A549 (cell line): ENCODE measurements at regions not wholly inside any gene's neighbourhood (a gene's known extent, or its start where the extent isn't known, plus 50 kb on each side); places are given as distances from the start of the nearest gene placed in this dataset.
A peak's percentile ranks its signal among the peaks of the same experiment; 100 is the strongest.
"Not testable (repeated sequence)": the region's sequence is repeated elsewhere in the genome, so short reads cannot be mapped to it uniquely, and the experiment has no call there.

Source experiments
- ATAC-seq, 2 experiments: fragments of 200-7000 bp in 1 of 2; fragments of >200 bp in 1 of 2; cut with Nextera tagmentation in 1 of 2; cut with Tn5 transposase in 1 of 2; 3 replicates each; pipeline versions ENCODE4 v1.8.0 to v1.9.1; 2018 to 2020; ENCODE audit warnings: mild to moderate bottlenecking in 1 of 2, moderate library complexity in 1 of 2
- CTCF ChIA-PET: fragments of 300-600 bp; sonication (Branson Sonifier 250); formaldehyde crosslinking; extraction: SDS; loops from one replicate; lab custom pipeline; 2021; ENCODE audit warnings: antibody characterized with exemption, inconsistent platforms; lab: Yijun Ruan, JAX
- POLR2A ChIA-PET: fragments of 350-600 bp; formaldehyde crosslinking; extraction: SDS; loops from one replicate; lab custom pipeline; 2021; ENCODE audit warnings: antibody characterized with exemption, inconsistent platforms; lab: Yijun Ruan, JAX
- DNase-seq, 2 experiments: peaks; one replicate each; pipeline versions ENCODE4 v3.0.0 to v3.0.0-alpha.2; 2011 to 2016; ENCODE audit warnings: low read depth in 1 of 2, low spot score in 1 of 2
- FAIRE-seq: peaks from 2 replicates; lab custom pipeline; 2011; peaks lifted over from hg19 to GRCh38; lab: Jason Lieb, UNC
- H3K27ac ChIP-seq, 2 experiments: fragments of >200 bp; sonication (Bioruptor Twin); formaldehyde crosslinking; 3 replicates each; pipeline ENCODE4 v1.5.1; 2016 to 2017
- H3K4me1 ChIP-seq: fragments of >200 bp; sonication (Bioruptor Twin); formaldehyde crosslinking; 3 replicates; pipeline ENCODE4 v1.6.1; 2016
- H3K4me2 ChIP-seq: fragments of >200 bp; sonication (Bioruptor Twin); formaldehyde crosslinking; 3 replicates; pipeline ENCODE4 v1.6.1; 2016
- H3K4me3 ChIP-seq: fragments of >200 bp; sonication (Bioruptor Twin); formaldehyde crosslinking; 3 replicates; pipeline ENCODE4 v1.5.1; 2016
- H3K9me3 ChIP-seq: fragments of >200 bp; sonication (Bioruptor Twin); formaldehyde crosslinking; 3 replicates; pipeline ENCODE4 v1.6.1; 2016
- CHD4 ChIP-seq: fragments of 200-600 bp; sonication (generic); IDR thresholded peaks from 2 replicates; pipeline ENCODE4 v1.6.1; 2016; ENCODE audit warnings: antibody characterized with exemption, mild to moderate bottlenecking, borderline replicate concordance
- EHF ChIP-seq: fragments of 250-450 bp; sonication (Bioruptor Pico); IDR thresholded peaks from 2 replicates; pipeline ENCODE4 v1.5.0; 2020; ENCODE audit warnings: mild to moderate bottlenecking
- EHMT2 ChIP-seq: fragments of 200-600 bp; sonication (generic); IDR thresholded peaks from 2 replicates; pipeline ENCODE4 v1.6.1; 2016; ENCODE audit warnings: antibody characterized with exemption, low read depth, mild to moderate bottlenecking, moderate library complexity
- FOSL2 ChIP-seq, 2 experiments: fragments of 450-650 bp in 1 of 2; fragments of >200 bp in 1 of 2; sonication (Bioruptor Twin) in 1 of 2; formaldehyde crosslinking; IDR thresholded peaks; 2 replicates each; pipeline versions ENCODE4 v1.5.0 to v1.6.1; 2016 to 2020; ENCODE audit warnings: mild to moderate bottlenecking in 1 of 2, moderate library complexity in 1 of 2
- GATA3 ChIP-seq: IDR thresholded peaks from 2 replicates; pipeline ENCODE4 v1.6.1; 2012; ENCODE audit warnings: borderline replicate concordance
- HOXB5 ChIP-seq: fragments of 250-450 bp; sonication (Bioruptor Pico); IDR thresholded peaks from 2 replicates; pipeline ENCODE4 v1.5.0; 2020; ENCODE audit warnings: mild to moderate bottlenecking, moderate library complexity
- RAD21 ChIP-seq, 2 experiments: fragments of >200 bp in 1 of 2; sonication (Bioruptor Twin) in 1 of 2; formaldehyde crosslinking in 1 of 2; IDR thresholded peaks in 1 of 2; conservative IDR thresholded peaks in 1 of 2; 2 replicates in 1 of 2; 3 replicates in 1 of 2; pipeline ENCODE4 v1.6.1; 2012 to 2018; ENCODE audit warnings: inconsistent platforms in 1 of 2
- RCOR1 ChIP-seq: fragments of 150-350 bp; IDR thresholded peaks from 2 replicates; pipeline ENCODE4 v1.6.1; 2014; ENCODE audit warnings: antibody characterized with exemption, low read length, low read depth
- RFX5 ChIP-seq: fragments of 450-650 bp; IDR thresholded peaks from 2 replicates; pipeline ENCODE4 v1.7.1; 2014; ENCODE audit warnings: antibody characterized with exemption, mild to moderate bottlenecking, moderate library complexity
- SREBF2 ChIP-seq: fragments of 450-650 bp; IDR thresholded peaks from 2 replicates; pipeline ENCODE4 v1.6.1; 2014; ENCODE audit warnings: mild to moderate bottlenecking, moderate library complexity
- TP53 ChIP-seq: fragments of 250-450 bp; sonication (Bioruptor Pico); IDR thresholded peaks from 2 replicates; pipeline ENCODE4 v1.5.0; 2021; ENCODE audit warnings: mild to moderate bottlenecking, moderate library complexity
- ZFP36 ChIP-seq: fragments of 450-650 bp; IDR thresholded peaks from 2 replicates; pipeline ENCODE4 v1.6.1; 2014; ENCODE audit warnings: borderline replicate concordance; ENCODE audit not compliant: partially characterized antibody
- WGBS: methylation state at CpG from one replicate; pipeline ENCODE4 v1.1.6; 2017; ENCODE audit errors: missing lambda C conversion rate; 5-methylcytosine and 5-hydroxymethylcytosine counted together
- TF ChIP-seq, protein P1 (sequence below): fragments of >200 bp; sonication (Bioruptor Twin); formaldehyde crosslinking; IDR thresholded peaks from 2 replicates; pipeline ENCODE4 v1.6.1; 2016
- TF ChIP-seq, protein P2 (sequence below): fragments of 450-650 bp; IDR thresholded peaks from 2 replicates; pipeline ENCODE4 v1.6.1; 2014; ENCODE audit warnings: antibody characterized with exemption
- TF ChIP-seq, protein P3 (sequence below): fragments of >200 bp; sonication (Bioruptor Twin); formaldehyde crosslinking; IDR thresholded peaks from 3 replicates; pipeline ENCODE4 v1.5.1; 2016

DNA sequence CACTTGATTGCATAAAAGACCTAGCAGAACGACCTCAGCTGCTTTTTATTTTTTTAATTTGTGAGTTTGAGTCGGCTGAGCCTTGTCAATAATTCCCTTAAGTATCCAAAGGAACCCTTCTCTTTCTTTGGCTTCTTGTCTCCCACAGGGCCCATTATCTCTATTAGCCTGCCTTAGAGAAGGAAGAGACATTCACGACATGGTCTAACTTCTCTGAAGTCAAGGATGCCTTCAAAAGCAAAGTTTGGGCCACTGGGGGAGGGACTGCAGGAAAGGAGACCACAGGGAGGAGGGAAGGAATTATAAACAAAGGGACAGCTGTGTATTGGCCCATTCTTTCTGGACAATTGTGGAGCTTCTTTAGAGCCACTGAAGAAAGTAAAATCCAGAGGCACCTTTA, 126.4 kb downstream of the BRMS1L start (continued):
- TF ChIP-seq TP53 (CRISPR knock-in tag) (no peak), FOSL2 (IDR thresholded peaks at IDR 0.05) (no peak), FOSL2 (CRISPR knock-in tag; IDR thresholded peaks at IDR 0.05) (no peak), HOXB5 (no peak)
- TF ChIP-seq, protein P1, sequence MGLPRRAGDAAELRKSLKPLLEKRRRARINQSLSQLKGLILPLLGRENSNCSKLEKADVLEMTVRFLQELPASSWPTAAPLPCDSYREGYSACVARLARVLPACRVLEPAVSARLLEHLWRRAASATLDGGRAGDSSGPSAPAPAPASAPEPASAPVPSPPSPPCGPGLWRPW: no peak

DNA sequence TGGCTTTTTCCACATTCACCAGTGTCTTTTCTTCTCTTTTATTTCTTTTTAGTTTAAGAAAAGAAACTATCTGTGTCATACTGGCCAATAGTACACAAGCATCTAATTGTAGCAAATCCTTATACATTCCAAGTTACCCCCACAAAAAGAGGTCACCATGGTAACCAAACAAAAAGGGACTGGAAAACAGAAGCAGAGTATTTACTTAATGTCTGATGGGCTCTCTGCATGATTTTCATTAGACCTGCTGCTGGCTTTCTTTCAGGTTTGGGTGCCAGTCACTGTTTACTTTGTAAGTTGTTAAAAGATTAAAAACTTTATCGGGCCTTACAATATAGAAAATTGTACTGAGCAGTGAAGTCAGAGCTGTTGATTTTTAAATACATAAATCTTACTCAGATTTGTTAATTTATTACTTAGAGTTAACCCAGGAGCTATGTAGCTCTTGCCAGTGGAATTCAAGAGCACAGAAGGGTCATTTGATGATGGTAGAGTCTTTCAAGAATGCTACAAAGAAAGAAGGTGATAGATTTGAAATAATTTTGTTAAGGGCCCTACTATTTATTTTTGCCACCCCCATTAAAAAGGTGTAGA, 123.9 kb downstream of the BRMS1L start:
- H3K4me1 ChIP-seq: peaks cover 9% of the 10 kb centered on the region; the same call in 1 of the 3 replicates
- FAIRE-seq: no peak
- ChIA-PET POLR2A (no interaction called here), CTCF (no interaction called here)
- H3K9me3 ChIP-seq: no peaks in the 10 kb centered on the region
- no peak for TF ChIP-seq EHMT2
- TF ChIP-seq ZFP36: no peak
- TF ChIP-seq GATA3: peak; percentile 42; the same call in 1 of the 2 replicates
- no peak for TF ChIP-seq EHF
- no peak for TF ChIP-seq RCOR1
- TF ChIP-seq CHD4: no peak
- TF ChIP-seq, protein P2, sequence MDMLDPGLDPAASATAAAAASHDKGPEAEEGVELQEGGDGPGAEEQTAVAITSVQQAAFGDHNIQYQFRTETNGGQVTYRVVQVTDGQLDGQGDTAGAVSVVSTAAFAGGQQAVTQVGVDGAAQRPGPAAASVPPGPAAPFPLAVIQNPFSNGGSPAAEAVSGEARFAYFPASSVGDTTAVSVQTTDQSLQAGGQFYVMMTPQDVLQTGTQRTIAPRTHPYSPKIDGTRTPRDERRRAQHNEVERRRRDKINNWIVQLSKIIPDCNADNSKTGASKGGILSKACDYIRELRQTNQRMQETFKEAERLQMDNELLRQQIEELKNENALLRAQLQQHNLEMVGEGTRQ: no peak
- peak in 1 of 2 experiments; percentile 70 for DNase-seq
- ATAC-seq: peak in 1 of 2 experiments; percentile 70; a peak in 4 of 6 replicates
- no peak overlapping the region for H3K4me3 ChIP-seq
- WGBS: 3% methylated on average over 1 of the region's 1 CpG
- H3K4me2 ChIP-seq: peak overlapping the region; percentile 30
- H3K27ac ChIP-seq: peak overlapping the region in 1 of 2 experiments; percentile 9; a peak in 1 of 6 replicates

DNA sequence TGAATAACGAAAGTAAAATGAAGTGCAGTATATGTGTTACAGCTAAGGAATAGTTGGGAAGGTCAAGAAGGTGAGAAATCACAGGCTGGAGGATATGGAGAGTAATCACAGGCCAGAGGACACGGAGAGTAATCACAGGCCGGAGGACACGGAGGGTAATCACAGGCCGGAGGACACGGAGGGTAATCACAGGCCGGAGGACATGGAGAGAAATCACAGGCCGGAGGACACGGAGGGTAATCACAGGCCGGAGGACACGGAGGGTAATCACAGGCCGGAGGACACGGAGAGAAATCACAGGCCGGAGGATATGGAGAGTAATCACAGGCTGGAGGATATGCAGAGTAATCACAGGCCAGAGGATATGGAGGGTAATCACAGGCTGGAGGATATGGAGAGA, 121.8 kb downstream of the BRMS1L start:
- H3K9me3 ChIP-seq, H3K4me1 ChIP-seq, H3K4me3 ChIP-seq, DNase-seq, POLR2A ChIA-PET, ATAC-seq, H3K27ac ChIP-seq, H3K4me2 ChIP-seq, FAIRE-seq: not testable (repeated sequence)
- 82% methylated on average over 14 of the region's 14 CpGs for WGBS
- CTCF ChIA-PET: interaction anchor here (0.7 kb wide), 1 partner anchor 368 kb away, joined by 3 read pairs; no protein-coding TSS in a partner anchor

DNA sequence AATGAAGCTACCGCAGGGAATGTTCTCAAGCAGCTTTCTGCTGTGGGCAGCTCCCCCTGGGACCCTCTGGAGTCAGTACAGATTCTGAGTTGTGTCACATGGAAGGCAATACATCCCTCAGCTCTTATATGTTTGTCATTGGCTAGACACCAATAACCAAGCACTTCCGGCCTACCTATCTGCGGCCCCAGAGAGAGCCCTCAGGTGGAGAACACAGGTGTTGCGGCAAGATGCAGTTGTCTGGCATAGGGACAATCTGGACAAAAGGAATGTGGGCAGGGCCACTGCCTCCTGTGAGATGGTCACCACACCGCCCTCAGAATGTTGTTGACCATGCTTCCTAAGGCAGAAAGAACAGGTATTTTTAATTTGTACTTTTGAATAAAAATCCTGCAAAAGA, 118.7 kb downstream of the BRMS1L start:
- no peak overlapping the region for H3K4me2 ChIP-seq
- WGBS: 68% methylated on average over 5 of the region's 5 CpGs
- no peak overlapping the region for H3K27ac ChIP-seq
- POLR2A ChIA-PET: no interaction called here
- TF ChIP-seq, protein P3, sequence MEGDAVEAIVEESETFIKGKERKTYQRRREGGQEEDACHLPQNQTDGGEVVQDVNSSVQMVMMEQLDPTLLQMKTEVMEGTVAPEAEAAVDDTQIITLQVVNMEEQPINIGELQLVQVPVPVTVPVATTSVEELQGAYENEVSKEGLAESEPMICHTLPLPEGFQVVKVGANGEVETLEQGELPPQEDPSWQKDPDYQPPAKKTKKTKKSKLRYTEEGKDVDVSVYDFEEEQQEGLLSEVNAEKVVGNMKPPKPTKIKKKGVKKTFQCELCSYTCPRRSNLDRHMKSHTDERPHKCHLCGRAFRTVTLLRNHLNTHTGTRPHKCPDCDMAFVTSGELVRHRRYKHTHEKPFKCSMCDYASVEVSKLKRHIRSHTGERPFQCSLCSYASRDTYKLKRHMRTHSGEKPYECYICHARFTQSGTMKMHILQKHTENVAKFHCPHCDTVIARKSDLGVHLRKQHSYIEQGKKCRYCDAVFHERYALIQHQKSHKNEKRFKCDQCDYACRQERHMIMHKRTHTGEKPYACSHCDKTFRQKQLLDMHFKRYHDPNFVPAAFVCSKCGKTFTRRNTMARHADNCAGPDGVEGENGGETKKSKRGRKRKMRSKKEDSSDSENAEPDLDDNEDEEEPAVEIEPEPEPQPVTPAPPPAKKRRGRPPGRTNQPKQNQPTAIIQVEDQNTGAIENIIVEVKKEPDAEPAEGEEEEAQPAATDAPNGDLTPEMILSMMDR: 0 out of 3 replicates have a peak, but pooled peaks have one; percentile 13
- TF ChIP-seq RAD21 (conservative IDR thresholded peaks at IDR 0.05 in 1 of 2, IDR thresholded peaks at IDR 0.05 in 1 of 2) (peak in 1 of 2 experiments; percentile 27; a peak in 1 of 5 replicates), SREBF2 (no peak), RFX5 (no peak)
- FAIRE-seq: no peak
- CTCF ChIA-PET: interaction anchor here (1.0 kb wide), 1 partner anchor 61 kb away, joined by 3 read pairs; no protein-coding TSS in a partner anchor
- DNase-seq: peak; percentile 31 to 56
- H3K9me3 ChIP-seq: no peaks in the 10 kb centered on the region
- ATAC-seq: peak; percentile 62 to 81; a peak in 5 of 6 replicates
- H3K4me3 ChIP-seq: no peak overlapping the region
- H3K4me1 ChIP-seq: peaks cover 2% of the 10 kb centered on the region; the same call in 1 of the 3 replicates
